ENCODE measurements at regions not wholly inside any gene's neighbourhood (a gene's known extent, or its start where the extent isn't known, plus 50 kb on each side); places are given as distances from the start of the nearest gene placed in this dataset.

GRCh38 chr3:30289324-30289723 is 317.1 kb upstream of the TGFBR2 start:
- H3K27me3 ChIP-seq = no peaks in the 10 kb centered on the region
- peak; percentile 33 for DNase-seq (ENCODE audit: low spot score)
- WGBS (ENCODE audit: low lambda C conversion rate, missing lambda C conversion rate) = 35% methylated on average over 1 of the region's 1 CpG

GRCh38 chr3:30289766-30290165 is 316.6 kb upstream of the TGFBR2 start:
- WGBS (ENCODE audit: low lambda C conversion rate, missing lambda C conversion rate) = 81% methylated on average over 1 of the region's 1 CpG
- Histone ChIP-seq H2AFZ (no peak overlapping the region), H3K4me1 (ENCODE audit: insufficient read depth) (peaks cover 15% of the 10 kb centered on the region), H3K27ac (peak overlapping the region; percentile 79), H3K4me3 (no peak overlapping the region), H3K9me3 (ENCODE audit: low read depth) (no peaks in the 10 kb centered on the region), H3K27me3 (no peaks in the 10 kb centered on the region), H4K20me1 (ENCODE audit: insufficient read depth, poor library complexity, severe bottlenecking) (no peaks in the 10 kb centered on the region), H3K79me2 (no peaks in the 10 kb centered on the region), H3K36me3 (replicated peaks; ENCODE audit: insufficient read depth, low read depth) (no peaks in the 10 kb centered on the region), H3K4me2 (no peak overlapping the region), H3K9me2 (replicated peaks; ENCODE audit: insufficient read depth) (no peaks in the 10 kb centered on the region)
- no peak for DNase-seq (ENCODE audit: low spot score)
- TF ChIP-seq EZH2phosphoT487 (IDR thresholded peaks at IDR 0.05; ENCODE audit: low read depth, severe bottlenecking, unreplicated experiment) (no peak), EZH2 (IDR thresholded peaks at IDR 0.05; ENCODE audit: borderline replicate concordance) (no peak)
- TF ChIP-seq, protein P1, sequence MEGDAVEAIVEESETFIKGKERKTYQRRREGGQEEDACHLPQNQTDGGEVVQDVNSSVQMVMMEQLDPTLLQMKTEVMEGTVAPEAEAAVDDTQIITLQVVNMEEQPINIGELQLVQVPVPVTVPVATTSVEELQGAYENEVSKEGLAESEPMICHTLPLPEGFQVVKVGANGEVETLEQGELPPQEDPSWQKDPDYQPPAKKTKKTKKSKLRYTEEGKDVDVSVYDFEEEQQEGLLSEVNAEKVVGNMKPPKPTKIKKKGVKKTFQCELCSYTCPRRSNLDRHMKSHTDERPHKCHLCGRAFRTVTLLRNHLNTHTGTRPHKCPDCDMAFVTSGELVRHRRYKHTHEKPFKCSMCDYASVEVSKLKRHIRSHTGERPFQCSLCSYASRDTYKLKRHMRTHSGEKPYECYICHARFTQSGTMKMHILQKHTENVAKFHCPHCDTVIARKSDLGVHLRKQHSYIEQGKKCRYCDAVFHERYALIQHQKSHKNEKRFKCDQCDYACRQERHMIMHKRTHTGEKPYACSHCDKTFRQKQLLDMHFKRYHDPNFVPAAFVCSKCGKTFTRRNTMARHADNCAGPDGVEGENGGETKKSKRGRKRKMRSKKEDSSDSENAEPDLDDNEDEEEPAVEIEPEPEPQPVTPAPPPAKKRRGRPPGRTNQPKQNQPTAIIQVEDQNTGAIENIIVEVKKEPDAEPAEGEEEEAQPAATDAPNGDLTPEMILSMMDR (IDR thresholded peaks at IDR 0.05; ENCODE audit: poor library complexity) = no peak

More at GRCh38 chr3:30289324-30289723, 317.1 kb upstream of the TGFBR2 start:
- H3K36me3 ChIP-seq (replicated peaks; ENCODE audit: insufficient read depth, low read depth) = no peaks in the 10 kb centered on the region
- H3K4me1 ChIP-seq (ENCODE audit: insufficient read depth) = peaks cover 15% of the 10 kb centered on the region
- no peaks in the 10 kb centered on the region for H3K9me2 ChIP-seq (replicated peaks; ENCODE audit: insufficient read depth)
- no peak overlapping the region for H3K4me3 ChIP-seq
- H3K9me3 ChIP-seq (ENCODE audit: low read depth) = no peaks in the 10 kb centered on the region
- H3K27ac ChIP-seq = peak overlapping the region; percentile 79
- H3K79me2 ChIP-seq = no peaks in the 10 kb centered on the region
- H3K4me2 ChIP-seq = no peak overlapping the region
- no peak overlapping the region for H2AFZ ChIP-seq
- TF ChIP-seq, protein P1 (IDR thresholded peaks at IDR 0.05; ENCODE audit: poor library complexity) = no peak
- no peak for TF ChIP-seq EZH2 (IDR thresholded peaks at IDR 0.05; ENCODE audit: borderline replicate concordance)
- no peaks in the 10 kb centered on the region for H4K20me1 ChIP-seq (ENCODE audit: insufficient read depth, poor library complexity, severe bottlenecking)

DNA sequence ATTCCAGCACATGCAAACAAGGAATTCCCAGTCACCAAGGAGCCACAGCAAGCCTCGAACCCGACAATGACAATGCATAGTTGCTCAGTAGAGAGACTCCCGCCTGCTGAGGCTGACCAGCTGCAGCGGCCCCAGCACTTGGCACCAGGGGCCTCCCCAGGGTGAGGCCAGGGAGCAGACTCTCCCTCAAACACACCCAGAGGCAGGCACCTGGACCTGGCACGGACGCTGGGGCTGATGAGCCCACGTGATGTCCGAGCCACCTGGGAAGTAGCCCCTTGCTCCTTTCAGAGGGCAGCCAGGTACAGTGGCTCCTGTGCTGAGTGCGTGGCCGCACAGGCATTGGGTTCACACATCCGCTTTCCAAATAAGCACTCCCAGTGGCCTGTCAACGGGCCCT is 315.9 kb upstream of the TGFBR2 start:
- Histone ChIP-seq H3K4me2 (no peak overlapping the region), H3K4me1 (ENCODE audit: insufficient read depth) (peaks cover 15% of the 10 kb centered on the region), H3K27me3 (no peaks in the 10 kb centered on the region), H3K27ac (no peak overlapping the region), H4K20me1 (ENCODE audit: insufficient read depth, poor library complexity, severe bottlenecking) (no peaks in the 10 kb centered on the region), H3K79me2 (no peaks in the 10 kb centered on the region), H3K4me3 (no peak overlapping the region), H3K36me3 (replicated peaks; ENCODE audit: insufficient read depth, low read depth) (no peaks in the 10 kb centered on the region), H3K9me2 (replicated peaks; ENCODE audit: insufficient read depth) (no peaks in the 10 kb centered on the region), H2AFZ (no peak overlapping the region), H3K9me3 (ENCODE audit: low read depth) (no peaks in the 10 kb centered on the region)
- no peak for DNase-seq (ENCODE audit: low spot score)
- TF ChIP-seq, protein P1 (IDR thresholded peaks at IDR 0.05; ENCODE audit: poor library complexity) = no peak
- TF ChIP-seq EZH2phosphoT487 (IDR thresholded peaks at IDR 0.05; ENCODE audit: low read depth, severe bottlenecking, unreplicated experiment) (no peak), EZH2 (IDR thresholded peaks at IDR 0.05; ENCODE audit: borderline replicate concordance) (no peak)
- WGBS (ENCODE audit: low lambda C conversion rate, missing lambda C conversion rate) = 98% methylated on average over 12 of the region's 12 CpGs

Data from hepatocyte (in vitro differentiated cells).